MM.1S (cell line): ENCODE measurements at regions not wholly inside any gene's neighbourhood (a gene's known extent, or its start where the extent isn't known, plus 50 kb on each side); places are given as distances from the start of the nearest gene placed in this dataset.

ENCODE experiments used
- CTCF ChIP-seq: fragments of 300-600 bp; sonication (generic); IDR thresholded peaks from 2 replicates; pipeline ENCODE4 v1.5.1; 2016; ENCODE audit warnings: antibody characterized with exemption, low read length, mixed read lengths
- EZH2 ChIP-seq: fragments of 300-600 bp; sonication (generic); optimal IDR thresholded peaks from 2 replicates; pipeline ENCODE3; 2017; ENCODE audit warnings: low read depth, mild to moderate bottlenecking, antibody characterized with exemption, low read length, mixed read lengths

GRCh38 chr7:46230990-46231305 lies 309.9 kb upstream of the IGFBP3 start:
- no peak for TF ChIP-seq EZH2
- no peak for TF ChIP-seq CTCF
